Uterus (tissue), 2 donors: ENCODE measurements at regions not wholly inside any gene's neighbourhood (a gene's known extent, or its start where the extent isn't known, plus 50 kb on each side); places are given as distances from the start of the nearest gene placed in this dataset.

Source experiments
- CTCF ChIP-seq, 4 experiments: fragments of 200-600 bp in 2 of 4; fragments of 450-650 bp in 2 of 4; sonication (generic) in 2 of 4; IDR thresholded peaks; one replicate each; pipeline ENCODE4 v1.5.1; 2016 to 2019; ENCODE audit warnings: antibody characterized with exemption in 4 of 4, mild to moderate bottlenecking in 2 of 4, moderate library complexity in 1 of 4
- POLR2A ChIP-seq, 2 donors: fragments of 450-650 bp; IDR thresholded peaks; one replicate each; pipeline ENCODE4 v1.6.1; 2016; ENCODE audit warnings: antibody characterized with exemption in 2 of 2, mild to moderate bottlenecking in 1 of 2, moderate library complexity in 1 of 2

GRCh38 chr1:208557723-208558094, 313.5 kb upstream of the PLXNA2 start:
- TF ChIP-seq CTCF (IDR thresholded peaks at IDR 0.05): no peak
- no peak for TF ChIP-seq POLR2A (IDR thresholded peaks at IDR 0.05)
